K562 (cell line): ENCODE measurements at regions not wholly inside any gene's neighbourhood (a gene's known extent, or its start where the extent isn't known, plus 50 kb on each side); places are given as distances from the start of the nearest gene placed in this dataset.

Experiments
- ATAC-seq: fragments of 200-7000 bp; cut with Tn5 transposase; 3 replicates; pipeline ENCODE4 v1.9.1; 2020; ENCODE audit warnings: moderate library complexity
- BruUV-seq: library from RNA; stranded (reverse); fragments of 400-500 nt; replicated peaks from 2 replicates; lab custom pipeline; 2021; lab: Mats Ljungman, UMichigan
- CTCF ChIA-PET: fragments of 300-600 bp; formaldehyde crosslinking; extraction: SDS; loops from one replicate; lab custom pipeline; 2021; ENCODE audit warnings: low intra/inter-chr PET ratio; lab: Yijun Ruan, JAX
- POLR2A ChIA-PET: fragments of 300-600, 350-650 bp; sonication (Branson Sonifier 250); formaldehyde crosslinking; extraction: SDS; loops from one replicate; lab custom pipeline; 2021; ENCODE audit warnings: antibody characterized with exemption, inconsistent platforms; lab: Yijun Ruan, JAX
- DNase-seq, 4 experiments: peaks; one replicate each; pipeline versions ENCODE4 v3.0.0 to v3.0.0-alpha.2; 2011 to 2018; ENCODE audit warnings: low spot score in 3 of 4, mixed read lengths in 3 of 4; ENCODE audit errors: extremely low read depth in 1 of 4
- FAIRE-seq: peaks from 2 replicates; lab custom pipeline; 2011; peaks lifted over from hg19 to GRCh38; lab: Jason Lieb, UNC
- H2AFZ ChIP-seq: 2 replicates; pipeline ENCODE4 v1.6.0; 2011; ENCODE audit warnings: low read depth, low read length, control low read depth, inconsistent platforms
- H3K27ac ChIP-seq: fragments of 200-600 bp; 3 replicates; pipeline ENCODE4 v1.8.0; 2011; ENCODE audit warnings: low read depth, mild to moderate bottlenecking, control low read depth, inconsistent platforms, low read length, moderate library complexity, mixed read lengths; ENCODE audit errors: extremely low read depth
- H3K27me3 ChIP-seq, 2 experiments: fragments of 300-600 bp in 1 of 2; 2 replicates in 1 of 2; 3 replicates in 1 of 2; pipeline versions ENCODE4 v1.6.0 to v1.8.0; 2011; ENCODE audit warnings: inconsistent platforms in 2 of 2, low read length in 2 of 2, mild to moderate bottlenecking in 1 of 2, mixed read lengths in 1 of 2, moderate library complexity in 1 of 2; ENCODE audit not compliant: control insufficient read depth in 2 of 2, insufficient read depth in 2 of 2
- H3K36me3 ChIP-seq: fragments of 300-600 bp; 3 replicates; pipeline ENCODE4 v1.8.0; 2011; ENCODE audit warnings: mild to moderate bottlenecking, low read length, inconsistent platforms; ENCODE audit not compliant: control insufficient read depth, insufficient read depth
- H3K4me1 ChIP-seq, 2 experiments: fragments of 200-600 bp in 1 of 2; replicated peaks in 1 of 2; 2 replicates in 1 of 2; 3 replicates in 1 of 2; pipeline versions ENCODE4 v1.5.1 to v1.8.0; 2011; ENCODE audit warnings: inconsistent platforms in 2 of 2, low read length in 2 of 2, mild to moderate bottlenecking in 1 of 2, mixed read lengths in 1 of 2, moderate library complexity in 1 of 2; ENCODE audit not compliant: control insufficient read depth in 2 of 2, insufficient read depth in 2 of 2
- H3K4me2 ChIP-seq: 2 replicates; pipeline ENCODE4 v1.6.1; 2011; ENCODE audit warnings: low read length, control low read depth, inconsistent platforms, mixed read lengths; ENCODE audit not compliant: insufficient read depth
- H3K4me3 ChIP-seq: fragments of 200-600 bp; sonication (generic), shearing (Covaris generic); 2 replicates; pipeline ENCODE4 v1.5.1; 2016; ENCODE audit warnings: control low read depth, inconsistent platforms
- H3K79me2 ChIP-seq: fragments of 200-600 bp; 3 replicates; pipeline ENCODE4 v1.8.0; 2011; ENCODE audit warnings: low read length, inconsistent platforms; ENCODE audit not compliant: control insufficient read depth, insufficient read depth
- H3K9ac ChIP-seq, 2 experiments: 2 replicates each; pipeline versions ENCODE4 v1.6.0 to v1.6.1; 2011; ENCODE audit warnings: low read depth in 2 of 2, low read length in 2 of 2, control low read depth in 1 of 2, inconsistent platforms in 1 of 2, mild to moderate bottlenecking in 1 of 2, mixed read lengths in 1 of 2; ENCODE audit not compliant: insufficient read depth in 1 of 2
- H3K9me1 ChIP-seq: one replicate; pipeline ENCODE4 v1.6.0; 2011; ENCODE audit warnings: inconsistent platforms, mild to moderate bottlenecking, low read length, moderate library complexity; ENCODE audit not compliant: control insufficient read depth, insufficient read depth
- H3K9me3 ChIP-seq: replicated peaks from 2 replicates; pipeline ENCODE4 v1.5.1; 2011; ENCODE audit warnings: low read depth, low read length, inconsistent platforms; ENCODE audit not compliant: control insufficient read depth, insufficient read depth
- H4K20me1 ChIP-seq: replicated peaks from 2 replicates; pipeline ENCODE4 v1.6.1; 2011; ENCODE audit warnings: low read length, inconsistent platforms, mixed read lengths; ENCODE audit not compliant: control insufficient read depth, insufficient read depth
- ADNP ChIP-seq: fragments of 200-800 bp; sonication (Bioruptor generic); IDR thresholded peaks from 2 replicates; pipeline ENCODE4 v1.6.1; 2016; ENCODE audit warnings: missing genetic modification characterization, missing compliant biosample characterization
- BCOR ChIP-seq: fragments of 450-650 bp; IDR thresholded peaks from 2 replicates; pipeline ENCODE4 v1.6.1; 2016
- DIDO1 ChIP-seq: fragments of 450-650 bp; IDR thresholded peaks from 2 replicates; pipeline ENCODE4 v1.6.1; 2016; ENCODE audit warnings: low read depth, missing biosample characterization, missing genetic modification characterization
- KDM1A ChIP-seq, 2 experiments: fragments of 450-650 bp; IDR thresholded peaks; 2 replicates each; pipeline ENCODE4 v1.6.1; 2016; ENCODE audit warnings: mild to moderate bottlenecking in 2 of 2
- NFYB ChIP-seq: IDR thresholded peaks from 2 replicates; pipeline ENCODE4 v1.6.1; 2011; ENCODE audit warnings: mild to moderate bottlenecking, moderate library complexity; ENCODE audit not compliant: insufficient read length; ENCODE audit errors: extremely low read depth
- RBM25 ChIP-seq: fragments of 200-400 bp; formaldehyde crosslinking; IDR thresholded peaks from 2 replicates; pipeline ENCODE4 v1.6.1; 2018; ENCODE audit warnings: low read length, low read depth, moderate library complexity; ENCODE audit not compliant: severe bottlenecking
- ZNF644 ChIP-seq: fragments of 200-800 bp; sonication (Bioruptor generic); IDR thresholded peaks from 2 replicates; pipeline ENCODE4 v1.6.1; 2016; ENCODE audit warnings: low read depth, missing genetic modification characterization, missing compliant biosample characterization
- WGBS: fragments of 100-300 bp; shearing (Covaris generic); methylation state at CpG from one replicate; pipeline ENCODE4 v1.1.6; 2016; ENCODE audit warnings: low coverage, mixed read lengths; ENCODE audit not compliant: insufficient coverage; ENCODE audit errors: missing lambda C conversion rate; 5-methylcytosine and 5-hydroxymethylcytosine counted together
- in situ Hi-C: fragments of 300-500 bp; cut with MboI; formaldehyde crosslinking; loops from 4 replicates; pipeline ENCODE4 v1.15.0; 2018; ENCODE audit warnings: inconsistent platforms, mixed read lengths
- intact Hi-C: fragments of 100-400 bp; cut with micrococcal nuclease; formaldehyde crosslinking; loops from 2 replicates; pipeline ENCODE4 v1.14.2; 2022

DNA sequence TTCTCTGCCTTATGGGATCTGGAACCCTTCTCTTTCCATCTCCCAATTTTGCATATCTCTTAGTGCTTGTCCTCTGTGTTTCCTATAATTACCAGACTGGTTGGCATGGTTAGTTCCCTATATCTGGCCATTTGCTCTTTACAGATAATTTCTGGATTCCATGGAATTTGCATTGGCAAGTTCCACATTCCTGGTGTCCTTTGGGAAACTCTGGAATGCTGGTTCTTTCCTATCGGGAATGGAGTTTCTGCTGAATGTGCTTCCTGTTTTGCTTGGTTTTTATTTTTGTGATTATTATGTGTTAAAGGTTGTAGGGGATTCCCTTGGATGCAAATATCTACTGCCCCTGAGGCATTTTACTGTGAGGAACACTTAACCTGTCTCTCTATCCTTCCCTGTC is 193.0 kb upstream of the BTG1 start:
- no peaks in the 10 kb centered on the region for H3K79me2 ChIP-seq
- TF ChIP-seq DIDO1 (tag), result no peak
- TF ChIP-seq ZNF644 (tag), result 0 out of 2 replicates have a peak, but pooled peaks have one; percentile 2
- TF ChIP-seq, all 486 proteins: peak for 1
- 100% methylated on average over 1 of the region's 1 CpG for WGBS
- no peak overlapping the region for H3K9ac ChIP-seq
- H3K4me2 ChIP-seq, result no peak overlapping the region
- no peaks in the 10 kb centered on the region for H3K9me3 ChIP-seq
- ChIA-PET CTCF (no interaction called here), POLR2A (interaction anchor here (0.8 to 1.7 kb wide), 2 partner anchors 7 to 65 kb away, joined by 3 to 8 read pairs; no protein-coding TSS in a partner anchor)
- FAIRE-seq, result no peak
- no TSS peak for BruUV-seq
- no peaks in the 10 kb centered on the region for H3K27me3 ChIP-seq
- in situ Hi-C loops (no loop called here), intact Hi-C loops (no loop called here)
- no peak for ATAC-seq
- peaks cover 4 to 30% of the 10 kb centered on the region in 2 experiments; a peak in 4 of 5 replicates for H3K4me1 ChIP-seq
- H3K4me3 ChIP-seq, result no peak overlapping the region
- H3K9me1 ChIP-seq, result no peaks in the 10 kb centered on the region
- H3K36me3 ChIP-seq, result no peaks in the 10 kb centered on the region
- no peak overlapping the region for H3K27ac ChIP-seq
- no peak overlapping the region for H2AFZ ChIP-seq
- no peaks in the 10 kb centered on the region for H4K20me1 ChIP-seq
- no peak for DNase-seq

DNA sequence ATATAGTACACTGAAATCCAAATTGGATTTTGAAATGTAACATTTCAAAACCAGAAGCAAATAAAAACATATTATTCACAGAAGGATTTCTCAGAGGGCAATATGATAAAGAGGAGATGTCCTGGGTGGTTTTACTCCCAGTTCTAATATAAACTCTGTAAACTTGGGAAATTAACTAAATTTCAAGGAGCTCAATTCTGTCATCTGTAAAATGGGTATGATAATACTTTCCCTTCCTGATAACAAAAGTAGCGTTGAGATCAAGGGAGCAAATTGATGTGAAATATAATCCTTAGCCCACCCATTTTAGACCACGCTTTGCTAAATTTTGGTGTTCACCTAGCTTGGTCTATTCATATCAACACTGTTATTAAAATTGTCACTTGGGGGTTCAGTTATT is 192.5 kb upstream of the BTG1 start:
- H3K79me2 ChIP-seq, result no peaks in the 10 kb centered on the region
- POLR2A ChIA-PET, result no interaction called here
- no peaks in the 10 kb centered on the region for H4K20me1 ChIP-seq
- H3K4me3 ChIP-seq, result no peak overlapping the region
- H3K9ac ChIP-seq, result no peak overlapping the region
- intact Hi-C loops, result no loop called here
- H3K9me3 ChIP-seq, result no peaks in the 10 kb centered on the region
- H2AFZ ChIP-seq, result no peak overlapping the region
- DNase-seq, result no peak
- H3K4me2 ChIP-seq, result no peak overlapping the region
- H3K36me3 ChIP-seq, result no peaks in the 10 kb centered on the region
- no TSS peak for BruUV-seq
- TF ChIP-seq KDM1A (IDR thresholded peaks at IDR 0.05), result peak in 1 of 2 experiments; percentile 50; a peak in 2 of 4 replicates
- TF ChIP-seq ADNP, result peak; percentile 85
- TF ChIP-seq BCOR, result peak; percentile 46; the same call in 1 of the 2 replicates
- peak; percentile 84 for TF ChIP-seq RBM25
- TF ChIP-seq NFYB, result no peak
- no peak overlapping the region for H3K27ac ChIP-seq
- no peaks in the 10 kb centered on the region for H3K27me3 ChIP-seq
- H3K9me1 ChIP-seq, result no peaks in the 10 kb centered on the region
- FAIRE-seq, result no peak
- in situ Hi-C loops, result no loop called here
- peaks cover 4 to 30% of the 10 kb centered on the region in 2 experiments; a peak in 4 of 5 replicates for H3K4me1 ChIP-seq
- WGBS, result 85% methylated on average over 2 of the region's 2 CpGs
- CTCF ChIA-PET, result no interaction called here
- ATAC-seq, result no peak
